ENCODE measurements at regions not wholly inside any gene's neighbourhood (a gene's known extent, or its start where the extent isn't known, plus 50 kb on each side); places are given as distances from the start of the nearest gene placed in this dataset.

DNA sequence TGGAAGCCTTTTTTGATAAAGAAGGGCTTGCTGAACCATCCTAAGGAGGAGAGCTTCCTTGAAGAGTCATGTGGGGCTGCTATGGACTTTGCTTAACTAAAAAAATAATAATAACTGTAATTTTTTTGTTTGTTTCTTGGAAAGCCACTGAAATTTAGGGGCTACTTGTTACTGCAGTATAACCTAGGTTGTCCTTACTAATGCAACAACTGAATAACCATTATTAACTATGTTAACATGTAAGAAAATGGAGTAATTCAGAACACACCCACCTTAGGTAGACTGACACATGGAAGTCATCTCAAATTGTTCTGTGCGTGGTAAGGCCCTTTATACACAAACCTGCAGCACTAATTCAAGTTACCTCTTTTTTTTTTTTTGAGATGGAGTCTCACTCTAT is 90.9 kb upstream of the SOX4 start:
- no peak for TF ChIP-seq GATA2 (IDR thresholded peaks at IDR 0.05; ENCODE audit: low read depth, low read length)
- TF ChIP-seq GATA3 (IDR thresholded peaks at IDR 0.05; ENCODE audit: low read depth, low read length), result no peak

Data from SH-SY5Y (cell line).